GM21576 (cell line): ENCODE measurements at regions not wholly inside any gene's neighbourhood (a gene's known extent, or its start where the extent isn't known, plus 50 kb on each side); places are given as distances from the start of the nearest gene placed in this dataset.

Experiments
- ATAC-seq: cut with Tn5 transposase; IDR thresholded peaks from one replicate; pipeline ENCODE4 v1.9.1; 2021; ENCODE audit warnings: mild to moderate bottlenecking, moderate library complexity; ENCODE audit not compliant: unreplicated experiment

DNA sequence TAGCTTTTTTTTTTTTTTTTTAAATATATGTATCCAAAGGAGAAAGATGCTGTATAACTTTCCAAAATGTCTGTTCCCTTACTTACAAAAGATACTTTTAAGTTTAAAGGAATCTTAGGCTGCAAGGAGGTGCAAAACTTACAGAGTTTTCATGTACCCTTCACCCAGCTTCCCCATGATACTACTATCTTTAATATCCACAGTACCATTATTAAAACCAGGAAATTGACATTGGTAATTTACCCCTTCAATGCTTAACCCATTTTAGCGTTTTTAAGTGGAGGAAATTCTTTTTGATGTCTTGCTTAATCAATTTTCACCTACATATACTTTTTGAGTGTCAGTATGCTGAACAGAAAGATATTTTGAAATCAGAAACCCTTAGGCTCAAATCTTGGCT, 310.9 kb downstream of the PRL start:
- no peak for ATAC-seq

DNA sequence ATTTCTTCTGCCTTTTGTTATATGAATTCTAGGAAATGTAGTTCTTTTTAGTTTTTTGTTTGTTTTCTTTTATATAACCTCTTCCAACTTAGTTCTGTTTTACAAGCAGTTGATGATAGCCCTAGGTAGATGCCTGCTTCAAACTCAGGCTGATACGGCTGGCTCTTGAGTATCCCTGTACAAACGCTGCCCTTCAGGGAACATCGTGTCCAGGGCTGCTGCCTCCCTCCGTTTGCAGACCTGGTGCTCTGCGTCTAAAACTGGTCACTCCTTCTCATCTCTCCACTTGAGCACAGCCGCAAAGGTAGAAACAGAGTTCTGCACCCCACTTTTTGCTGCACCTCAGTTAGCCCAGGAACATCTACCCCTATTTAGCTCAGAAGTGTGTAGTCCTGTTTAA, 310.1 kb downstream of the PRL start:
- no peak for ATAC-seq

DNA sequence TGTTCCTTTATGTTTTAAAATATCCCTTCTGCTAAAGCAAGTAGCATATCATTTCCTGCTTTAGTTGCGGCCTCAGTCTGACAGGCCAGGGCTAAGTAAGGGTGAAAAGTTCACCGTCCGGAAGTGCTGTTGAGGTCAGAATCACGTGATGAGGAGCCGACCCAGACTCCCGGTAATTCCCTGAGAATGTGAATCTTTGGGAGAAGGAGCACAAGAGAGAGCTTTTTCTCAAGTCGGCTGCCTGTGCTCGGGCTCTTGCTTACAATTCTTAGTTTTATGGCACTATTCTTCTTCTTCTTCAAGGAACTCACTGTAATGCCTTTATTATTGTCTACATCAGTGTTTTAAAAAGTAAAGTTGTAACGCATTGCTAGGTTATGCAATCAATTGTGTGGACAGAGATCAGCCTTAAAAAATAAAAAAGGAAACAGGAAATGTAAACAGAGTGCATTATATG, 309.3 kb downstream of the PRL start:
- peak; percentile 87 for ATAC-seq

DNA sequence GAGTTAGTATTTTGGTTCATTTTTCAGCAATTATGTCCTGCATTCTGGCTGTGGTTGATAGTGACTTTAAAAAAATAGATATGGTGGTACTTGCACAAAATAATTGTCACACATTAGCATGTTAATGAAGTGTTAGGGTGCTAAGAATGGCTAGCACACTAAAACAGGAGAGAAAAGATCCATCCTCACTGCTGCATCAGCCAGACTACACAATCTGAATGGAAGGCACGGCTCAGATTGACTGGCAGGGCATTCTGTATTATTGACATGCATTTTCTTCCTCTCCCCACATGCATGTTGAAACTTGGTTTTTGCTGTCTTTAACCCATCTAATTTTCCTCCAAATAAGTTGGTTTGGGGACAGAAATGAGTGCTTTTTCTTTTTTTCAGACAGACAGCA, 306.3 kb downstream of the PRL start:
- no peak for ATAC-seq

DNA sequence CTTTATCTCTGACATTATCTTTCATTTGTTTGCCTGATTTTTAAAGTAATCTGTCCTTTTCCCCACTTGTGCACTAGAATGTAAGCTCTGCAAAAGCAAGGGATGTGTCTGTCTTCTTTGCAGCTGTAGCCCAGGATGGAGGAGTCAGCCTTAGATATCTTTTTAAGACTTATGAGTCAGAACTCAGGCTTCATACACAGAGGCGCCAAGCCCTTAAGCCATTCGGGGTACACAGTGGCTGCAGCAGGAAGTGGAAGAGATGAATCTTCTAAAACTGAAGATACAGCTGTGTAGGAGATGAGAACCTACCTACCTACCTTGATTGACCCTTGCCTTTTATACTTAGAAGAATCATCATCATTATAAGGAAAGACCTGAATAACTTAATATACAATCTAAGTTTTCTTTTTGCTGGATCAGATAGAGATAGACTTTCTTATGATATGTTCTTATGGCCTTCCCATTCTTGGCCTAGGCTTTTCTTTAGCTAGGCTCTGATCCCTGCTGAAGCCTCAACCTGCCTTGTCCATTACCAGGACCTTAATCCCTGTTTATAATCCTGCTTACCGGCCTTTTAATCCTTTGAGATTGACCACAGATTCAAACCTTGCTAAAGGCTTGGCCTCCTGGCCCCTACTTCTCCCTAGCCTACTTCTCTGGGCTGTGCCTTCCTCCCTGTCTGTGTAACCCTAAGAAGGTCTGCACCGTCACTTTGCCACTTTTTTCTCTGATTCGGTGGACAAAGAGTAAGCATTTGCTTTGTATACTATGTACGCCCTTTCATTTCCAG, 304.5 kb downstream of the PRL start:
- ATAC-seq: no peak

DNA sequence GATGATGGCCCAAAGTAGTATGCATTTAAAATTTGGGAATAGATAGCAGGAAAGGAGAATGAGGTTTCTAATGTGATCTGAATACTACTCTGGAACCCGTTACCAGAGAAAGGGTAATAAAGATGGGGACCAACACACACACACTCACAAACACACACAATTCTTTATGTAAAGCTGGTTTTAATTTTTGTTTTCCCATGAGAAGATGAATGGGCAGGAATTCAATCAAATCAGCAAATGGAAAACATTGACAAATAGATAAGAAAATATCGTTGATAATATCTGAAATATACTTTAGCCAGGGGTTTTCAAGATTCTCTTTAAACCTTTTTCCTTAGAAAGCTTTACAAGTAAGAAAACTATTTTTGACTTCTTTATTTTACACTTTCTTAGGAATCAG, 303.0 kb downstream of the PRL start:
- no peak for ATAC-seq

DNA sequence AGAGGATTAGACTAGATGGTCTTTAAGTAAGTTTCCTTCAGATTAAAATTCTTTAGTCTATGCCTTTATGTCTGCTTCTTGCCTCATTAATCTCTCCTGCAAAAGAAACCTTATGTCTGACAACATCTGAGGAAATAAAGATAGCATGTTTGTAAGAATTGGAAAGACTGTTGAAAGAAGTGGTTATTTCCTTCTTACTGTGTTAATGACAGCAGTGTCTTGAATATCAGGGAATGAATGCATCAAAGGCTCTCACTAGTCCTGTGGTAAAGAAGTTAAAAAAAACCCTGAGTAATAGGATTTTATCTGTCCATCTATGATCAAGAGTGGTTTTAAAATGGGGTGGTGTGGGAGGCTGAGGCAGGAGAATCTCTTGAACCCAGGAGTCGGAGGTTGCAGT, 302.0 kb downstream of the PRL start:
- ATAC-seq: no peak

DNA sequence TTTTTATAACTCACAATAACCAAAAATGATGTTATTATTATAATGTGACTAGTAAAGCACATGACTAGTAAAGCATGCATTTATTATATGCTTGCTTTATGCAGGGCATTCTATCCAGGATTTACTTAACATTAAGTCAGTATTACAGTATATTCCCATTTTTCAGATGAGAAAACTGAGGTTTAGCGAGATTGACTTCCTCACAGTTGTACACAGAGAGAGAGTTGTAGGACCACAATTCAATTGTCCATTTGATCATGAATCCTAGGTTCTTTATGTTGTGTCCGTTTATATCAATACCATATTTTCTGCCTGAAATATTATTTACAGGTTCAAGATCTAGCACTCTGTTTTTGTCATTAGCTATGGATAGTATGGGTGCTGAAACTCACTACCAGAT, 301.5 kb downstream of the PRL start:
- no peak for ATAC-seq

DNA sequence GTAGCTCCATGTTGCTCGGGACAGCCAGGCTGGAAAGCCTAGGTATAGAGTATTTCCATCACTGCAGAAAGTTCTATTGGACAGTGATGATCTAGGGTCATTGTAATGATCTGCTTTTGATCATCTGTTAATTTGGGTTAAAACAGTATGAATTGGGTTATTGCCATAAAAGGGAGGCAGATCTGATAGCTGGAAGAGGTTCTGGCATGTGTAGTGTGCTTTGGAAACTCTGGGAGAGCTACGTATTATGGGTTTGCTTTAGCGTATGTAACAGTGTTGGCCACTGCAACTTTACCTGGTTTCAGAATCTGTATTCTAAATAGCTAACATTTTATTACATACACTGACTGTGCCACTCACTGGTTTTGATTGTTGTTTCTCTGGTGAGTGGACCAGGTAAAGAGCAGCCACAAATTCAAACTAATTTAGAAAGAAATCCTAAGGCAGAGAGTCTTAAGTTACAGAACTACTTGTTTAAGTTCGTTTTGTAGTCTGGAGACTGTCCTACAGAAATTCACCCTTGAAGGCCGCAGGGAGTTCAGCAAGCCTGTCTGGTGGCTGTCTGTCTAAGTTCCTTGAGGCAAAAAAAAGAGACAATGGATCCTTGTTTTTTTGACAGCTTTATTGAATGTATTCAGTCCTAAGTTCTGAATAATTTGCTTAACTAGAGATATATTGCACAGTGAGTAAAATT, 300.3 kb downstream of the PRL start:
- ATAC-seq: no peak

DNA sequence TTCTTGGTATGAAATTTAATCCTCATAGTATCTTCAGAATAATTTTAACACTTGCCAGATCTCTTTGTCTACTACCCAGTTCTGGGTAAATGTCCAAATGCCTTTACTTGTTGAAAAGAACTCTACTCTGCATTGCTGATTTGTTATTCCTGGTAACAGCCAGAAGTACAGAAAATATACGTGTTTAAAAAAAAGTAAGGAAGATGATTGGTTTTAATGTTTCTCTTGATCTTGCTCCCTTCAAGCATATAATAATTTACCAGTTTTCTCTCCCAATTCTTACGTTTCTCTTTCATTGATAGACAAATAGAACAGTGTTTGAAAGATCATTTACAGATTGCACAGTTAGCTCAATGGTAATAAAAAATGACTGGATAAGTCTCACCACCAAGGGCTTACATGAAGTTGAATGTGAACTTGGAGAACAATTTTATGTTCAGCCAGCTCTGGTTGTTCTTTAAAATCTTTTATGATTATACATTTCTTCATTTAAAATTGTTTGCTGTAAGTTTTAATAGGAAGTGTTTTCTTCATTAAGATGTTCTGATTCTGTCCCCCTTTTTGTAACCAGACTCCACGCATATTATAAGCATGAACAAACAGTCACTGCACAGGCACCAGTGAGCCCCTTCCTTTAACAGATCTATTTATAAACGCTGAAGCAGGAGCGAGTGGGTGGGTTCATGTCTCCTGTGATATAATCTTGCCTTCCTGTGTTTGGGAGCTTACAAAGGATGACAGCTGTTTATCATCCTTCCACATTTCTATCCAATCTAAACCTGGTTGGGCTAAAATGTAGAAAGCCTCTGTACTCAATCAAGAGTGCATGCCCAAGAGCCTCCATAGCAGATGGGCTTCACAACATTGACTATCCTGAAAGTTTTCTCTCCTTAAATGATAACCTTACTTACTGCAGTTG, 299.5 kb downstream of the PRL start:
- ATAC-seq: no peak

DNA sequence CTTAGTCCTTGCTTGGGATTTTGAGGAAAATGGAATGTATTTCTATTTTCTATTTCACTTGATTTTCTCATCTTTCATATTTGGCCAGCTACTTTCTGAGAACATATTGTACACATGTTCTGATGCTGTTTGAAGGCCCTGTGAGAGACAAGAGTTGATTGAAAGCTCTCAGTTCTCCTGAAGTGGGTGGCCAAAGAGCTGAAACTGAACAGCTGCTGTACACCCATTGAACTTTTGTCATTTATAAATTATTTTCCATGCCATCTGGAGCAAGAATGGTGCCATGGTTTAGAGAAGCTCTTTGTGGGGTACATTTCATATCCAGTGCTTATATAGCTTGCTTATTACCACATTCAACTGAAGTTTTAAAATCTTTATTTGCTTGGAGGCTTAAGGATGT, 298.3 kb downstream of the PRL start:
- no peak for ATAC-seq

DNA sequence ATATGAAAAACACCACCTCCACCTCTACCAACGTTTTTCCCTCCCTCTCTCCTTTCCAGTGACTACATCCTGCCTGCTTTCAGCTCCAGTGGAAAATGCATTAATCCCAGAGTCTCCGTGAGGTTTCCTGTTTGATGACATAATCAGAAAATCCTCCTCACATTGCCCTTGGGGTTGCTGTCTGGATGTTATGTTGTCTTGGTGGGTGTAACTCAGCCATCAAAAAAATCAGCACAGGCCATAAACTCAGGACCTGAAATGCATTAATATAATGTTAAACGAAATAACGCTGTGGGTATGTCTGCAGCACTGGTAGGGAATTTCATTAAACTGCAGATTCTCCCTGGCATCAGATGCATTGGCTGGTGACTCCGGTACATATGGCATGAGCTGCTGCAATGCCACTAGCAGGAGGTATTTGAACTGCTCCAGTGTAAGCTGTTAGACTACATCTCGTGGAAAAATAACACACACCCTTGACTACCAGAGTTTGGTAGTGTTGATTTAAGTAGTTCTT, 297.8 kb downstream of the PRL start:
- ATAC-seq: no peak

DNA sequence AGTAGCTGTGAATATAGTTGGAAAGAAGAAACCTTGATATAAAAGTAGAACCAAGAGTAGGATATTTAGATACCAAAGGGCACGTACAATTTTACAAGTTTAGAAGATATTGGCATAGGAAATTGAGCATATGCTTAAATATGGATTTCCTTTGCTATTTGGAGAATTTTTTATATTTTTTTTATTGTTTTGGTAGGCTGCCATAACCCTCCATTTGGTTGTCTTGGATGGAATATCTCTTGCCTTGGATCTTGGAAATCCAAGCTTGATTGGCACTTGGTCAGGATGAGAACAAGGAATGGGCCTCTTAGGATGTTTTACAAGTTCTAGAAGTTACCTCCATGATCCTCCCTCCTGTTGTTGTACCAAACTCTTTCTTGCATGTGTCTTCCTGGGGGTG, 297.1 kb downstream of the PRL start:
- ATAC-seq: no peak

DNA sequence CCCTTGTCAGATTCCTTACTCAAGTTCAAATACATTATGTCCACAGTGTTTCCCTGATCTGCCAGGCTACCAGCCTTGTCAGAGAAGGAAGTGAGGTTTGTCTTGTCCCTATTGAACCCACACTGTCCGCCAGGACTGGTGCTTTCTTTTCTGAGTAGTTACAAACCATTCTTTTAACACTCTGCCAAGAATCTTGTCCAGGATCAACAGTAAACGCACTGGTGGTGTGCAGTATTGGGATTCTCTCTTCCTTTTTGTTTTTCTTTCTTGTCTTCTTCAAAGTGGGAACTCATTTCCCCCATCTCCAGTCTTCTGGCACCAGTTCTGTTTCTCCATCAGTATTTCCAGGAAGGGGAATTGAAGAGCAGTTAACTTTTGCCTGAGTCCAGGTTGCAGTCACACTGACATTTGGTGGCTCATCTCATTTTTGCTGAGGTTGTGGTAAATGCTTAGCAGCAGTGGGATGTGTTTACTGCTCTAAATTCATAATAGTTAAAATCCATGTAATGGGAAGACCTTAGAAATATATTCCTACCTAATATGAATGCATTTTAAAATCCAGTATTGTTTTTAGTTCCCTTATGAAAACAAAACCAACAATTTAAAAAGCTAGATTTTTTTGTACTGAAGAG, 295.3 kb downstream of the PRL start:
- no peak for ATAC-seq

DNA sequence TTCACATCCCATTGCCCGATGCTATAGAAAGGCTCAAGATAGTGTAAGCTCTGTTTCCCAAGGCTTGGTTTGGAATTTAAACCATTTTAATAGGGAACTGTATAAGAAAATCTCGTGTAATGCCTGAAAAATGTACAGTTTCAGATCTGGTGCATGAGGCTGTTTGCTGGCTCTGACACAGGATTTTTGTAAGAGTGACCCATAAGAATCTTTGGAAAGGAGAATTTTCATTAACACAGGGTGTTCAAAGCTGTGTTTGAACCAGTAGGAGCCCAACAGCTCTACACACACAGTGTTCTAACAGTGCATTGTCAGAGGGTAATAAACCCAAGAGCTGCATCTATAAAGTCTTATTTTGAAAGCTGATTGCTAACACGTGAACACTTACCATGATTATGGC, 293.5 kb downstream of the PRL start:
- ATAC-seq: no peak

DNA sequence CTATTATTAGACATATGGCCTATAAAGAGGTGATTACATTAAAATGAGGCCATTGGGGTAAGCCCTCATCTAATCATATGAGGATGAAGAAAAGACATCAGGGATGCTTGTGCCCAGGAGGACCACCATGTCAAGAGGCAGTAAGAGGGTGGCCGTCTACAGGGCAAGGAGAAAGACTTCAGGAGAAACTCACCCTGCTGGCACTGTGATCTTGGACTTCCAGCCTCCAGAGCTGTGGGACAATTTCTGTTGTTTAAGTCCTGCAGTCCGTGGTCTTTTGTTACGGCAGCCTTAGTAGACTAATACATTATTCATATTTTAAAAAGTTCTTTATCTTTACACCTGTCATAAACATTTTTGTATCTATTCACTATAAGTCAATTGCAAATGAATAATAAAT, 290.0 kb downstream of the PRL start:
- no peak for ATAC-seq

DNA sequence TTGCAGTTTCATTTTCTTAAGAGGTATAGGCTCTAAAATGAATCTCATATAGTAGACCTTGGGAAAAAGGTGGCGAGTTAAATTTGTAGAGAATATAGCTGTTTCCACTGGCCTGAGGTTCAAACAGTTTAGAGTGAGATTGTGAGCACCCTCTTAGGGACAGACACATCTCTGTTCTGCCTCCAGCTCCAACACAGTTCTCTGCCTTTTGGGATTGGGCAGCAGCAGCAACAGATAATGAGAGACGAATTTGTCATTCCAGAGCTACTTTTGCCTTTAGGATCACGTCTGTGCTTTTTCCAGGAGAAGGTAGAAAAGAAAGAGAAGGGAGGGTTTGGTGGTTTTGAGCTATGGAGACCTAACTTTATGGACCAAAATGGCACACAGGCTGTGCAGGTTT, 289.4 kb downstream of the PRL start:
- ATAC-seq: no peak

DNA sequence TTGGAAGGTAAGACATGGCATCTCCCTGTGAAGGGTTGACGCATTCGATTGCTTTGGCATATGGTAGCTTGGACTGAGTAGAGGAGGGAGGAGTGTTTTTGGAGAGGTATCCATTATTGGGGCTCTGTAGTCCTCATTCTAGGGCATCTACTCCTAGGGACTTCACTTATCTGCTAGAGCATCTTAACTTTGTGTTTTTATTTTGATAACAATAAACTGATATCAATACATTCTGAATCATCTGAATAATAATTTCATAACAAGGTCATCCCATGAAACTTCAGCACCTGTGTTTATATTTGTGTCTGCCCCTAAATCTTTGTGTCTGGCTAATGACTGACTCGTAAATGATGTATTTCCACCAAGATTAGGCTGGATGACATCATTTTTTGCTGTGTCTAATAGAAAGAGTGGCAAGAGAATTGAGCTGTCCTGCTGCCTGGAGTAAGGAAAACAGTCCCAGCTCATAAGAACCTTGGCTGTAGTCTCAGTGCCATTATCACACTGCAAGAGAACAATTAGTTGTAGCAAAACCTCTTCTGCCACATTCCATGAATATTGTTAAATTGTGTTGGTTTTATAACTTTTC, 288.5 kb downstream of the PRL start:
- no peak for ATAC-seq

DNA sequence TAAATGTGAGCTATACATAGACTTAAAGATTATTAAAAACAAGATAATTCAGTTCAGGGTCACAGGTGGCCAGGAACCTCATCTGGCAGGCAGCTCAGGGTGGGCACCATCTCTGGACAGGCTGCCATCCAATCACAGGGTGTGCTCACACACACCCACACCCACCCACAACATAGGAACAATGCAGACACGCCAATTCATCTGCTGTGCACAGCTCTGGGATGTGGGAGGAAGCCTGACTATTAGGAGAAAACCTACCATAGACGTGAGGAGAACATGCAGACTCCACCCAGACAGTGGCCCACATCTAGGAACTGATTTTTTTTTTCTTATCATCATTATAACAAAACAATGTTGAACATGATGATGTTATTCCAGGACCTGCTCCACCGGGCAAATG, 286.7 kb downstream of the PRL start:
- ATAC-seq: no peak

DNA sequence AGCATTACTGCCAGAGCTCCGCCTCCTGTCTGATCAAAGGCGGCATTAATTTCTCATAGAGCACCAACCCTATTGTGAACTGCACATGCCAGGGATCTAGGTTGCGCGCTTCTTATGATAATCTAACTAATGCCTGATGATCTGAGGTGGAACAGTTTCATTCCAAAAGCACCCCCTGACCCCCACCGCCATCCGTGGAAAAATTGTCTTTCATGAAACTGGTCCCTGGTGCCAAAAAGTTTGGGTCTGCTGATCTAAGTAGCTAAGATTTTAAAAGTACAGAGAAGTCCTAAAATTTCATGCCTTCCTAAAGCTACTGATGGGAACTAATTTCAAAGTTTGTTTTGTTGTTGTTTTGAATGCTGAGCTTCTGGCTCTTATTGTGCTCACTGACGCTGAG, 281.6 kb downstream of the PRL start:
- no peak for ATAC-seq

DNA sequence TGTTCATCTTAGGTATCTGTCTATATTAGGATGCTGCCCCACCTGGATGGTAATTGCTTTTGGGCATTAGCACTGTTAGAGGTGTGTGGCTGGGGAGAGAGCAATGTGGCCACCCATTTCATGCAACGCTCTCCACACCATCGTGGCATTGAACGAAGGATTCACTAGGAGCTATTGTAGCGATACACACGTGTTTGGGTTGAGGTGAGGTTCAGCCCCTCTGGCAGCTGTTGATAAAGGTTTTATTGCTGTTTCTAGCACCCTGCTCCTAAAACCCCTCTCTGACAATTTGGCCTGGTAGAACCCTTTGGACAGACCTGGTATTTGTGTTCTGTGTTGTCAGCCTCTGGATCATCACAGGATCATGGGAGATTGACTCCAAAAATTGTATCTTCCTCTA, 280.9 kb downstream of the PRL start:
- ATAC-seq: no peak
